HEK293 (cell line): ENCODE measurements at regions not wholly inside any gene's neighbourhood (a gene's known extent, or its start where the extent isn't known, plus 50 kb on each side); places are given as distances from the start of the nearest gene placed in this dataset.
"Not testable (repeated sequence)": the region's sequence is repeated elsewhere in the genome, so short reads cannot be mapped to it uniquely, and the experiment has no call there.

Experiments
- CTCF ChIA-PET: fragments of 350-600 bp; formaldehyde crosslinking; extraction: SDS; loops from one replicate; lab custom pipeline; 2021; ENCODE audit warnings: antibody characterized with exemption; lab: Yijun Ruan, JAX
- POLR2A ChIA-PET: fragments of 300-600 bp; formaldehyde crosslinking; extraction: SDS; loops from one replicate; lab custom pipeline; 2020; ENCODE audit warnings: antibody characterized with exemption, inconsistent platforms; lab: Yijun Ruan, JAX
- H3K27ac ChIP-seq: fragments of 200-500 bp; sonication (Bioruptor generic); 2 replicates; pipeline ENCODE4 v1.5.1; 2014; ENCODE audit warnings: low read depth, low read length, control low read depth, inconsistent platforms; ENCODE audit errors: extremely low read depth
- H3K36me3 ChIP-seq, 2 experiments: fragments of 200-500 bp in 1 of 2; sonication (Bioruptor generic) in 1 of 2; 1 replicate in 1 of 2; 2 replicates in 1 of 2; pipeline ENCODE4 v1.5.1; 2014 to 2017; ENCODE audit warnings: inconsistent platforms in 2 of 2, low read length in 2 of 2; ENCODE audit not compliant: control insufficient read depth in 2 of 2, insufficient read depth in 1 of 2
- H3K4me1 ChIP-seq: fragments of 200-500 bp; sonication (Bioruptor generic); 2 replicates; pipeline ENCODE4 v1.5.1; 2014; ENCODE audit warnings: mild to moderate bottlenecking, low read length, inconsistent platforms; ENCODE audit not compliant: control insufficient read depth, insufficient read depth
- H3K4me3 ChIP-seq: 2 replicates; pipeline ENCODE4 v1.5.1; 2011; ENCODE audit warnings: low read depth, mild to moderate bottlenecking, control low read depth, low read length, moderate library complexity
- H3K9me3 ChIP-seq: fragments of 200-500 bp; sonication (Bioruptor generic); 2 replicates; pipeline ENCODE4 v1.5.1; 2014; ENCODE audit warnings: low read depth, low read length, inconsistent platforms; ENCODE audit not compliant: control insufficient read depth, insufficient read depth
- ATF2 ChIP-seq: fragments of 450-650 bp; formaldehyde crosslinking; IDR thresholded peaks from 2 replicates; pipeline ENCODE4 v1.5.1; 2016; ENCODE audit warnings: missing biosample characterization, missing genetic modification characterization, low read depth
- TSHZ1 ChIP-seq: fragments of 450-650 bp; formaldehyde crosslinking; IDR thresholded peaks from 2 replicates; pipeline ENCODE4 v1.5.1; 2016; ENCODE audit warnings: missing biosample characterization, missing genetic modification characterization, borderline replicate concordance
- ZNF146 ChIP-seq: fragments of 450-650 bp; formaldehyde crosslinking; IDR thresholded peaks from 2 replicates; pipeline ENCODE4 v1.5.1; 2016; ENCODE audit warnings: missing biosample characterization, missing genetic modification characterization
- ZNF335 ChIP-seq: fragments of 450-650 bp; formaldehyde crosslinking; conservative IDR thresholded peaks from 2 replicates; pipeline ENCODE4 v1.5.1; 2016; ENCODE audit warnings: missing biosample characterization, missing genetic modification characterization
- ZNF513 ChIP-seq: fragments of 450-650 bp; IDR thresholded peaks from 2 replicates; pipeline ENCODE4 v1.5.1; 2018; ENCODE audit warnings: missing biosample characterization, missing genetic modification characterization
- ZNF654 ChIP-seq: fragments of 450-650 bp; formaldehyde crosslinking; IDR thresholded peaks from 2 replicates; pipeline ENCODE4 v1.5.1; 2016; ENCODE audit warnings: low read depth, missing biosample characterization, missing genetic modification characterization
- ZNF660 ChIP-seq: fragments of 450-650 bp; IDR thresholded peaks from 2 replicates; pipeline ENCODE4 v1.5.1; 2018; ENCODE audit warnings: missing biosample characterization, mild to moderate bottlenecking, missing genetic modification characterization
- ZSCAN30 ChIP-seq: fragments of 450-650 bp; IDR thresholded peaks from 2 replicates; pipeline ENCODE4 v1.5.1; 2018; ENCODE audit warnings: missing biosample characterization, mild to moderate bottlenecking, missing genetic modification characterization, moderate library complexity
- TF ChIP-seq, protein P1 (sequence below): fragments of 450-650 bp; formaldehyde crosslinking; IDR thresholded peaks from 2 replicates; pipeline ENCODE4 v1.5.1; 2016; ENCODE audit warnings: missing biosample characterization, missing genetic modification characterization
- TF ChIP-seq, protein P2 (sequence below): fragments of 450-650 bp; formaldehyde crosslinking; IDR thresholded peaks from 2 replicates; pipeline ENCODE4 v1.5.1; 2016; ENCODE audit warnings: missing biosample characterization, missing genetic modification characterization

DNA sequence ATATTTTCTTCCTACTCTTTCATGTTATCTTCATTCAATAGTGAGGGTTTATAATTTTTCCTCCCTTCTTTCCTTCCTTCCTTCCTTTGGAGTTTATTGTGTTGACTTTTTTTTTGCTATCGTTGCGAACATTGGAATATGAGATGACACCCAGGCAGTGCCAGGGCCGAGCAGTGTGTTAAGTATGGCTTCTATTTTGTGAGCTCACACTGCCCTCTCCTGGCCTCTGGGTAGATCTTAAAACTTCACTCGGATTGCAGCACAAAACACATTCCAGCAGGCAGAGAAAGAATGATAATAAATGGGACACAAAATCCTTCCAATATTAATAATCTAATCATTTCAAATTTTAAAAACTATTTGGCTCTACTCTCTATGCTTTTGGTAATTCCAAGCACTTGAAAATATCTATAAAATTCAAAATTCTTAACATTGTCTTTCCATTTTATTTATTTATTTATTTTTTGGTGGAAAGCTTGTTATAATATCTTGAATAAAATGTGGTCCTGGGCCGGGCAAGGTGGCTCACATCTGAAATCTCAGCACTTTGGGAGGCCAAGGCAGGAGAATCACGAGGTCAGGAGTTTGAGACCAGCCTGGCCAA, 147.4 kb upstream of the OLIG3 start:
- ChIA-PET POLR2A (interaction anchor here (0.6 kb wide), 1 partner anchor 320 kb away, joined by 4 read pairs; no protein-coding TSS in a partner anchor), CTCF (interaction anchor here (0.6 to 1.5 kb wide), 21 partner anchors 9 to 1784 kb away, joined by 3 to 11 read pairs (median 3); partner anchors contain the start of gene MAP3K5)
- H3K36me3 ChIP-seq: no peaks in the 10 kb centered on the region
- no peaks in the 10 kb centered on the region for H3K9me3 ChIP-seq
- 0 out of 2 replicates have a peak, but pooled peaks have one; percentile 31 for TF ChIP-seq ZSCAN30 (tag by site-specific recombination)
- TF ChIP-seq ZNF335 (tag by site-specific recombination): peak; percentile 42; the same call in 1 of the 2 replicates
- TF ChIP-seq, protein P1, sequence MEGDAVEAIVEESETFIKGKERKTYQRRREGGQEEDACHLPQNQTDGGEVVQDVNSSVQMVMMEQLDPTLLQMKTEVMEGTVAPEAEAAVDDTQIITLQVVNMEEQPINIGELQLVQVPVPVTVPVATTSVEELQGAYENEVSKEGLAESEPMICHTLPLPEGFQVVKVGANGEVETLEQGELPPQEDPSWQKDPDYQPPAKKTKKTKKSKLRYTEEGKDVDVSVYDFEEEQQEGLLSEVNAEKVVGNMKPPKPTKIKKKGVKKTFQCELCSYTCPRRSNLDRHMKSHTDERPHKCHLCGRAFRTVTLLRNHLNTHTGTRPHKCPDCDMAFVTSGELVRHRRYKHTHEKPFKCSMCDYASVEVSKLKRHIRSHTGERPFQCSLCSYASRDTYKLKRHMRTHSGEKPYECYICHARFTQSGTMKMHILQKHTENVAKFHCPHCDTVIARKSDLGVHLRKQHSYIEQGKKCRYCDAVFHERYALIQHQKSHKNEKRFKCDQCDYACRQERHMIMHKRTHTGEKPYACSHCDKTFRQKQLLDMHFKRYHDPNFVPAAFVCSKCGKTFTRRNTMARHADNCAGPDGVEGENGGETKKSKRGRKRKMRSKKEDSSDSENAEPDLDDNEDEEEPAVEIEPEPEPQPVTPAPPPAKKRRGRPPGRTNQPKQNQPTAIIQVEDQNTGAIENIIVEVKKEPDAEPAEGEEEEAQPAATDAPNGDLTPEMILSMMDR (tag by site-specific recombination): peak; percentile 54
- TF ChIP-seq ZNF654 (tag by site-specific recombination): peak; percentile 97
- TF ChIP-seq TSHZ1 (tag by site-specific recombination): no peak
- TF ChIP-seq, protein P2, sequence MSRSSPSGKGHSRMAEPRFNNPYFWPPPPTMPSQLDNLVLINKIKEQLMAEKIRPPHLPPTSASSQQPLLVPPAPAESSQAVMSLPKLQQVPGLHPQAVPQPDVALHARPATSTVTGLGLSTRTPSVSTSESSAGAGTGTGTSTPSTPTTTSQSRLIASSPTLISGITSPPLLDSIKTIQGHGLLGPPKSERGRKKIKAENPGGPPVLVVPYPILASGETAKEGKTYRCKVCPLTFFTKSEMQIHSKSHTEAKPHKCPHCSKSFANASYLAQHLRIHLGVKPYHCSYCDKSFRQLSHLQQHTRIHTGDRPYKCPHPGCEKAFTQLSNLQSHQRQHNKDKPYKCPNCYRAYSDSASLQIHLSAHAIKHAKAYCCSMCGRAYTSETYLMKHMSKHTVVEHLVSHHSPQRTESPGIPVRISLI (tag by site-specific recombination): 0 out of 2 replicates have a peak, but pooled peaks have one; percentile 23
- peak; percentile 37; the same call in 1 of the 2 replicates for TF ChIP-seq ZNF660 (tag by site-specific recombination)
- TF ChIP-seq ZNF513 (tag by site-specific recombination): no peak
- no peaks in the 10 kb centered on the region; the same call in 1 of the 2 replicates for H3K4me1 ChIP-seq
- no peak overlapping the region for H3K4me3 ChIP-seq
- no peak overlapping the region for H3K27ac ChIP-seq

GRCh38 chr6:137643210-137643609, 149.0 kb upstream of the OLIG3 start:
- CTCF ChIA-PET: interaction anchor here (0.6 kb wide), 1 partner anchor 800 kb away, joined by 3 read pairs; no protein-coding TSS in a partner anchor
- H3K27ac ChIP-seq, H3K9me3 ChIP-seq, H3K4me3 ChIP-seq, POLR2A ChIA-PET, H3K4me1 ChIP-seq, H3K36me3 ChIP-seq: not testable (repeated sequence)

- CTCF ChIA-PET: interaction anchor here (0.6 to 1.5 kb wide), 3 partner anchors 366 to 729 kb away, joined by 3 to 8 read pairs (median 5); no protein-coding TSS in a partner anchor
Observed at GRCh38 chr6:137643644-137644043, 149.4 kb upstream of the OLIG3 start.

More at GRCh38 chr6:137643644-137644043, 149.4 kb upstream of the OLIG3 start:
- H3K9me3 ChIP-seq, H3K27ac ChIP-seq, POLR2A ChIA-PET, H3K4me3 ChIP-seq, H3K36me3 ChIP-seq, H3K4me1 ChIP-seq: not testable (repeated sequence)
- TF ChIP-seq ATF2 (0 out of 2 replicates have a peak, but pooled peaks have one; percentile 9), ZNF146 (tag by site-specific recombination) (peak; percentile 62)
